ENCODE measurements at regions not wholly inside any gene's neighbourhood (a gene's known extent, or its start where the extent isn't known, plus 50 kb on each side); places are given as distances from the start of the nearest gene placed in this dataset.

GRCh38 chr20:19000078-19000477 lies 186.5 kb downstream of the SCP2D1 start:
- Histone ChIP-seq H3K79me2 (ENCODE audit: control insufficient read depth in 1 of 2, insufficient read depth in 2 of 2, low read length in 2 of 2) (no peaks in the 10 kb centered on the region), H3K14ac (ENCODE audit: insufficient read length) (no peak overlapping the region), H3K36me3 (ENCODE audit: control insufficient read depth in 2 of 4, insufficient read depth in 4 of 4, low read length in 3 of 4) (no peaks in the 10 kb centered on the region), H2BK20ac (ENCODE audit: low read length) (no peak overlapping the region), H3K9ac (replicated peaks in 1 of 4; ENCODE audit: extremely low read depth in 1 of 4, low read depth in 3 of 4, low read length in 3 of 4) (no peak overlapping the region), H2AFZ (ENCODE audit: low read length) (no peak overlapping the region), H3K4me2 (ENCODE audit: insufficient read depth in 1 of 2, low read depth in 2 of 2, low read length in 2 of 2) (no peak overlapping the region), H3K4me1 (replicated peaks in 1 of 4; ENCODE audit: control insufficient read depth in 3 of 4, insufficient read depth in 4 of 4, low read length in 3 of 4) (no peaks in the 10 kb centered on the region), H4K20me1 (replicated peaks in 1 of 2; ENCODE audit: control insufficient read depth in 1 of 2, insufficient read depth in 2 of 2, low read length in 2 of 2) (no peaks in the 10 kb centered on the region), H4K8ac (ENCODE audit: extremely low read depth, insufficient read depth, low read length) (no peak overlapping the region), H2BK12ac (ENCODE audit: low read depth, low read length) (no peak overlapping the region), H3K27ac (ENCODE audit: low read depth, low read length) (no peak overlapping the region), H3K27me3 (replicated peaks in 1 of 4; ENCODE audit: control insufficient read depth in 3 of 4, extremely low read depth in 1 of 4, insufficient read depth in 3 of 4, low read length in 3 of 4) (no peaks in the 10 kb centered on the region), H3K18ac (ENCODE audit: extremely low read depth, low read length) (no peak overlapping the region), H3K79me1 (ENCODE audit: low read depth, low read length) (no peaks in the 10 kb centered on the region), H3K4me3 (ENCODE audit: extremely low read depth in 1 of 4, insufficient read depth in 2 of 4, low read depth in 3 of 4, low read length in 4 of 4) (no peak overlapping the region), H3K56ac (replicated peaks; ENCODE audit: insufficient read length, low read depth, low read length) (no peak overlapping the region), H3K23ac (ENCODE audit: insufficient read length) (no peak overlapping the region), H3K9me3 (ENCODE audit: insufficient read depth in 2 of 2, low read depth in 1 of 2, low read length in 1 of 2) (no peaks in the 10 kb centered on the region), H2BK15ac (ENCODE audit: low read length) (no peak overlapping the region), H4K91ac (replicated peaks; ENCODE audit: insufficient read length, low read length) (no peak overlapping the region), H4K5ac (ENCODE audit: insufficient read length, low read depth, low read length) (no peak overlapping the region), H2BK120ac (replicated peaks; ENCODE audit: low read depth, low read length) (no peak overlapping the region), H3K4ac (replicated peaks; ENCODE audit: insufficient read length, low read depth, low read length) (no peak overlapping the region), H2AK5ac (ENCODE audit: low read depth, low read length) (no peak overlapping the region), H3K23me2 (ENCODE audit: low read depth, low read length) (no peaks in the 10 kb centered on the region; the same call in 1 of the 2 replicates), H2BK5ac (ENCODE audit: low read depth, low read length) (no peak overlapping the region)
- CTCF ChIA-PET (ENCODE audit: partially characterized antibody): no interaction called here
- no peak for TF ChIP-seq CHD2 (IDR thresholded peaks at IDR 0.05; ENCODE audit: low read length)
- TF ChIP-seq SP1 (IDR thresholded peaks at IDR 0.05; ENCODE audit: low read depth, low read length): no peak
- POLR2A ChIA-PET (ENCODE audit: partially characterized antibody): no interaction called here
- no peak for DNase-seq (ENCODE audit: low read depth in 1 of 2, low spot score in 2 of 2)
- no peak for FAIRE-seq
- 92% methylated on average over 7 of the region's 7 CpGs; no CpG with 5 or more reads in 1 of the 2 experiments for WGBS, 2 experiments (ENCODE audit: extremely low coverage in 1 of 2, insufficient coverage in 1 of 2, insufficient read length in 1 of 2, insufficient replicate concordance in 2 of 2, low coverage in 1 of 2, low lambda C conversion rate in 2 of 2, missing lambda C conversion rate in 1 of 2)

All from H1 (cell line).